AG09319 (cell line): ENCODE measurements at regions not wholly inside any gene's neighbourhood (a gene's known extent, or its start where the extent isn't known, plus 50 kb on each side); places are given as distances from the start of the nearest gene placed in this dataset.
"Not testable (repeated sequence)": the region's sequence is repeated elsewhere in the genome, so short reads cannot be mapped to it uniquely, and the experiment has no call there.

Experiments used
- DNase-seq: peaks from one replicate; pipeline ENCODE4 v3.0.0-alpha.2; 2010; ENCODE audit warnings: low read depth; ENCODE audit errors: extremely low read depth
- CTCF ChIP-seq: IDR thresholded peaks from 2 replicates; pipeline ENCODE4 v1.5.1; 2011; ENCODE audit warnings: low read depth, mild to moderate bottlenecking, inconsistent platforms, low read length, moderate library complexity

DNA sequence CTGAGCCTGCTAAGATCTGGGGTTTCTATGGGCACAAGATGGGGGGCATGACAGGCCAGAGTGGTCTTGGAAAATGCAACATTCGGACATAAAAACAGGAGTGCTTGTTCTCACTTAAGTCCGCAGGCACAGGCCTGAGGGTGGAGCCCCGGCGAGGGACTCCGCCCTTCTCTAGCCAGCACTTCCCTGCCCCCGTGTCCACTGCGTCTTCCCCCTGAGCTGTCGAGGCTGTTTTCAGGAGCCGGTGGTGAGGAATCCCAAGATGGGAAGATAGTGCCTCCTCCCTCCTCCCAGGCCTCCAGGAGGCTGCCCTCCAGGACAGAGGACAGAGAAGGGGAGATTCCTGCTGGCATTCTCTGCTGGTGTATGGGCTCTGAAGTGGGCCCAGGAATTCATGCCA lies 105.2 kb downstream of the TLR5 start:
- no peak for DNase-seq
- TF ChIP-seq CTCF, result no peak

DNA sequence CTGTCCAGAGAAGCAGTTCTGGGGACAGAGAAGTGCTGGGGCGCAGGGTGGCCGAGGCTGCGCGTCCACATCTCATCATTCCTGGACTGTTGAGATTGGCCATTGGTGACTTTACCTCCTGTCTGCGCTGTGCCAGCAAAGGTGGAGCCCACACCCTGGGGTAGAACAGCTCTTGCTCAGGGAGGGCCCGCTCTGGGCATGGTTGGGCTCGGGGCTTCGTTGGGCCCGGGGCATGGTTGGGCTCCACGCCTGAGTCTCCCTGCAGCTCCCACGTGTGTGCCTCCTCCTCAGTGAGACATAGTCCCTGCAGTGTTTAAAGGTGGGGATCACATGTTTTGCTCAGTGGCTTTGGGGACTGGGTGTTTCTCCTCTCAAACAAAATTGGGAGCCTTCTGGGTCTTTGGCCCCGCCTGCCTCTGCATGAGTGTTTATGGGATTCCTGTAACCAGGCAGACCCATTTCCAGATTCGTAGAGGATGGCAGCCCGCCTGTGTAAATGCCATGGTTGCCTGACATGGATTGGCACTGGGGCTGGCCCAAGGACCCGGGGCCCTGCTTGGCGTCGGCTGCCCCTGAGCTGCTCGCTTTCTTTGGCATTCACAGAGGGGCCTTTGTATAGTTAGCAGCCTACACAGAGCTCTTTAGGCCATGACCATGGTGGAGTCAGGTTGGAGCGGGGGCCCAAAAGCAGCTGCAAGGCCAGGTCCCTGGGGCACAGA lies 104.6 kb downstream of the TLR5 start:
- no peak for DNase-seq
- no peak for TF ChIP-seq CTCF

- no peak for DNase-seq
- TF ChIP-seq CTCF, result no peak
Observed at GRCh38 chr1:223039990-223040389, 103.1 kb downstream of the TLR5 start.

DNA sequence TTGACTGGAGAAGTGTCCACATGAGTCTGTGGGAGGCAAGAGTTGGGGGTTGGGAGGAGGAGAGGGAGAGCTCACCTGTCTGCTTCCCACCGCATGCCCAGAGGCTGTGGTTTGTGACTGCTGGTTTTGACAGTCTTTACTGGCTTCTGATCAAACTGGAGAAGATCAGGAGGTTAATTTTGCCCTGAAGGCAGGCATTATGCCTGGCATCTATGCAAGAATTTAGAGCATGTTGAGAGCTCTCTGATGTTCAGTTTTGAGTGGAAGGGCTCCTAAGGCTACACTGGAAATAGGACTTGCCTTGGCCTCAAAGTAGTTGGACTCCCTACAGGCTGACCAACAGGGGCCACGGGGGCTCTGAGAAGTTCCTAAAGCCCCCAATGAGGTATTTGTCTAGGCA lies 101.6 kb downstream of the TLR5 start:
- DNase-seq, result no peak
- TF ChIP-seq CTCF, result no peak

- TF ChIP-seq CTCF, result no peak
Observed at GRCh38 chr1:223045164-223045957, 97.7 kb downstream of the TLR5 start.

DNA sequence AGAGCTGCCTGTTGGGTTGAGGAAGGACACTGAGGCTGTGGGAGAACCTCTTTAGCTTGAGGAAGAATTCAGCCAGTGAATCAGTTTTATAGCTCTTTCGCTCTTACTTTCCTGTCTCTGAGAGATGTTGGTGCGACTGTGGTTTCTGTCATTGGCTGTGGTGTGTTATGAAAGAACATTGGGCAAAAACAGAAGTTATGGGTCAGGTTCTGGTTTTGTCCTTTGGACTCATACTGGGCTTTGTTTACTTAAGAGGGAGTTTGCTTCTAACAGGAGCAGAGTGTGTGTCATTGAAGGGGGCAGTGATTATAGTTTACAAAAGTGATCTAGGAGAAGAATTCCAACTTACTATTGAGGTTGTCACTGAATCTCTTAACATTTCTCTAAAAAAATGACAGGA lies 97.0 kb downstream of the TLR5 start:
- TF ChIP-seq CTCF, result no peak
- no peak for DNase-seq

More at GRCh38 chr1:223045164-223045957, 97.7 kb downstream of the TLR5 start:
- no peak for DNase-seq

DNA sequence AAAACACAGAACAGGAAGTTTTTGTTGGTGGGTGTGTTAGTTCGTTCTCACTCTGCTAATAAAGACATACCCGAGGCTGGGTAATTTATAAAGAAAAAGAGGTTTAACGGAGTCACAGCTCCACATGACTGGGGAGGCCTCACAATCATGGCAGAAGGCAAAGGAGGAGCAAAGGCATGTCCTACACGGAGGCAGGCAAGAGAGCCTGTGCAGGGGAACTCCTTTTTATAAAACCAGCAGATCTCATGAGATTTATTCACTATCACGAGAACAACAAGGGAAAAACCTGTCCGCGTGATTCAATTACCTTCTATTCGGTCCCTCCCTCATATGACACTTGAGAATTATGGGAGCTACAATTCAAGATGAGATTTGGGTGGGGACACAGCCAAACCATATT lies 96.6 kb downstream of the TLR5 start:
- DNase-seq, result not testable (repeated sequence)
